Hepatic stellate cell (primary cell): ENCODE measurements at regions not wholly inside any gene's neighbourhood (a gene's known extent, or its start where the extent isn't known, plus 50 kb on each side); places are given as distances from the start of the nearest gene placed in this dataset.
"Not testable (repeated sequence)": the region's sequence is repeated elsewhere in the genome, so short reads cannot be mapped to it uniquely, and the experiment has no call there.

Source experiments
- DNase-seq: peaks from one replicate; pipeline ENCODE4 v3.0.0; 2011; ENCODE audit warnings: low spot score

DNA sequence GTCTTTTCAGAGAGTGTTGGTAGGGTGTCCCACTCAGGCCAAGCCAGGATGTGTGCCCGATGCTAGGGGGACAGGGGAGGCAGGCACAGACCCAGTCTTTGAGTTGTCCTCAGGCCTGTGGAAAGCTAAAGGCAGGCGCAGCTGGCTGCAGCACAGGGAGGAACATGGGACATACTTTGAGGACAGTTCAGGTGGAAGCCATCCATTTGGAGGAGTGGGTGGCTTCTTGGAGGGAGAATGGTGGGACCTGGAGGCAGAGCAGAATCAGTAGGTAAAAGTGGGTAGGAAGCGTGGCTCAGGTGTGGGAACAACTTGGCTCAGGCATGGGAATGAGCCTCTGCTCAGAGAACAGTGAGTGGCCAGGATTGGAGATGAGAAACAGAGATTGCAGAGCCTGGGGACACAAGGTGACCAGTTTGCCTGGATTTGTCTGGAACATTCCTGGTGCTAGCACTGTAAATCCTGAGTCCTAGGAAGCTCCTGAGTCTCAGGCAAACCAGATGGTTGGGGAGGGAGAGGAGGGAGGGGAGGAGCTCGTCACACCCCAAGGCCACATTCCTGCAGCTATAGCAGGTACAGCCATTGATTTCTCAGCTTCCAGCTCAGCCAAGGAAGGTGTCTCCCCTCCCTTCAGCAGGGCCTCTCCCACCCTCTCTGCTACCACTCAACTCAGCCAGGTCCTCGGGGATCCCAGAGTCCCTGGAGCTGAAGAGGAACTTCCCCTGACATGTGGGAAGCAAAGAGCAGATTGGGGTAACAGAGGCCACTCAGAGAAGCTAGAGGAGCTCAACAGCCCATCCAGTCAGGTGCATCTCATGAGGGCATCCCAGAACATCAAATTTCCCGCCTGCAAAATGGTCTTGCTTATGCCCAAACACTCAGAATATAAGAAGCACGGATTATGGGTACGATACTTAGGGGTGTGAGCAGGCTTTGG lies 65.2 kb upstream of the TINAGL1 start:
- no peak for DNase-seq

GRCh38 chr1:31511848-31512615 lies 64.3 kb upstream of the TINAGL1 start:
- no peak for DNase-seq

- DNase-seq = no peak
Observed at GRCh38 chr1:31514117-31514516, 62.2 kb upstream of the TINAGL1 start.

GRCh38 chr1:31515056-31515775 lies 61.1 kb upstream of the TINAGL1 start:
- DNase-seq = no peak

GRCh38 chr1:31515936-31516335 lies 60.4 kb upstream of the TINAGL1 start:
- DNase-seq = no peak

DNA sequence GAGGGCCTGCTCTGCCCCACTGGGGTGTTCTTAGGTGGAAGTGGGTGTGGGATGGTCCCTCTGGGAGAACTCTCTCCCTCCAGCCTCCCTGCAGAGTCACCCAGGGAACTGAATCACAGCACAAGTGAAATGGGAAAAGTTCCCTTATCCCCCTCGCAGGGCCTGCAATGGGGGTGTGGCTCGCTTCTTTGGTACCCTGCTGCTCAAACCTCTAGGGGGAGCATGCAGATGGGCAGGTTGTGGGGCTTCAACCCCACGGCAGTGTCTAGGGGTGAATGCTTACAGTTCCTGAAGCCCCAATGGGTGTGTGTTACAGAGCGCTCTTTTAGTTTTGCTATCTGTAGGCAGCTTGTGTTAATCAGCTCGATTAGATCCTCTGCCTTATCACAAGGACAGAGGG lies 59.0 kb upstream of the TINAGL1 start:
- no peak for DNase-seq

GRCh38 chr1:31517986-31518385 lies 58.3 kb upstream of the TINAGL1 start:
- DNase-seq = not testable (repeated sequence)

GRCh38 chr1:31521761-31522555 lies 54.4 kb upstream of the TINAGL1 start:
- no peak for DNase-seq

DNA sequence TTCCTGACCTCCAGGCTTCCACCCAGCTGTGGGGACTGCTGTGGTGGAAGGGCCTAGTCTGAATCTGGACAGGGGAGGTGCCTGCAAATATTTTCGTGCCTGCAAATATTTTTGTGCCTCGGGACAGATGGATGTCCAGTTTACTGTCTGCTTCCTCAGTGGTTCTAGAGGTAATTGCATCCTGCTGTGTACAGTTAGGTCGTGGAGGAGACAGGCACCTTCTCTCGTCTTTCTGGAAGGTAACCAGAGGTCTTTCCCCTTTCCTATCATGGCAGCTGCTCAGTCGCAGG lies 53.8 kb upstream of the TINAGL1 start:
- DNase-seq = no peak

DNA sequence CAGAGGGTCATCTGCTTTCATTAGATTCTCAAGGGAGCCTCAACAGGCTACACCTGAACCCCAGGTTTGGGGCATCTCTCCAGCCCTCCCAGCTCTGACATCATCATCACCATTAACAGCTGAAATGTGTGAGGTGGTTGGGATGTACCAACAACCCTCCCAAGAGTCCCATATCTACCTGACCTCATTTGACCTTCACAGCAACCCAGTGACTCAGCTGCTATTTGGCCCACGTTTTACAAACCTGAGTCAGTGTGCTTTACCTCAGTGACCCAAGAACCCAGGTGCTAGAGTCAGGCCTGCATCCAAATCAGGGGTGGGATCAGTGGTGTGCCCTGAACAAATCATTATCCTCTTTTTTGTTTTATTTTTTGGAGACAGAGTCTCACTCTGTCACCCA lies 53.3 kb upstream of the TINAGL1 start:
- DNase-seq = no peak

DNA sequence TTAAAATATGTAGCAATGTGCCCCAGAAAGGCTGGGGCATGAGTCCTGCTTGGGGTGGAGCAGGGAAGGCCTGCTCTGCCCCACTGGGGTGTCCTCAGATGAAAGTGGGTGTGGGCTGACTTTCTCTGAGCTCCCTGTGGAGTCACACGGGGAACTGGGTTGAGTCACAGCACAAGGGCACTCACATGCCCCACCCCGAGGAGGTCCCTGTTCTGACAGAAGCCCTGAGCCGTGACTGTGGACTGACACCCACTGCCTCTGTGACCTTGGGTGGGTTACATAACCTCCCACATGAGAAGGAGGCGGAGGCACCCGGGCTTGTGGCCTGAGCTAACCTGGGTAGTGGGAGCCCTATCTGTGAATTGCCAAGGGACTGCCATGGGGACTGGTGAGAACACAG lies 52.5 kb upstream of the TINAGL1 start:
- DNase-seq = no peak

DNA sequence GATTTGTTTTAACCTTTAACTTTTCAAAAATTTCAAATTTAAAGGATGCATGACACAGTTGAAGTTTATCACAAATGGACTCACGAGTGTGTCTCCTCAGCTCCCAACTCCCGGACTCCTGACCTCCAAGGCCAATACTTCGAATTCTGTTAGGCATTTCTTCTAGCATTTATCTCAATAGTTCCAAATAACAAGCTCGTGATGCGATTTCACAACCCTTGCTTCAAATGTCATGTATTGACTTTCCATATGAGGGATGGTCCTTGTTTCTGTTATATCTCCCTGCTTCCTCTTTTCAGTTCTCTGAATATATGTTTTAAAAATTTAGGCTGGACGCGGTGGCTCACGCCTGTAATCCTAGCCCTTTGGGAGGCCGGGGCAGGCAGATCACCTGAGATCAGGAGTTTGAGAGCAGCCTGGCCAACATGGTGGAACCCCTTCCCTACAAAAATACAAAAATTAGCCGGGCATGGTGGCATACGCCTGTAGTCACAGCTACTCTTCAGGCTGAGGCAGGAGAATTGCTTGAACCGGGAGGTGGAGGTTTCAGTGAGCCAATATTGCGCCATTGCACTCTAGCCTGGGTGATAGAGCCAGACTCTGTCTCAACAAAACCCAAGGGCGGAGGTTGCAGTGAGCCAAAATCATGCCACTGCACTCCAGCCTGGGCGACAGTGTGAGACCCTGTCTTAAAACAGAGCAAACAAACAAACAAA lies 52.0 kb upstream of the TINAGL1 start:
- DNase-seq = no peak
